PC-3 (cell line): ENCODE measurements at regions not wholly inside any gene's neighbourhood (a gene's known extent, or its start where the extent isn't known, plus 50 kb on each side); places are given as distances from the start of the nearest gene placed in this dataset.

Experiments used
- ATAC-seq: fragments of 200-7000 bp; cut with Tn5 transposase; 2 replicates; pipeline ENCODE4 v1.9.1; 2020; ENCODE audit warnings: mild to moderate bottlenecking, moderate library complexity
- BruUV-seq: library from RNA; stranded (reverse); fragments of 400-500 nt; replicated peaks from 2 replicates; lab custom pipeline; 2021; lab: Mats Ljungman, UMichigan
- CTCF ChIA-PET: fragments of 300-600 bp; sonication (Branson Sonifier 250); formaldehyde crosslinking; loops from one replicate; lab custom pipeline; 2022; ENCODE audit warnings: antibody characterized with exemption; lab: Charles Lee
- POLR2A ChIA-PET: fragments of 300-600 bp; sonication (Branson Sonifier 250); formaldehyde crosslinking; loops from one replicate; lab custom pipeline; 2022; ENCODE audit warnings: antibody characterized with exemption; ENCODE audit not compliant: unreplicated experiment; lab: Charles Lee
- DNase-seq: peaks from one replicate; pipeline ENCODE4 v3.0.0-alpha.2; 2015
- H2AFZ ChIP-seq: fragments of 300-600 bp; sonication (generic); 2 replicates; pipeline ENCODE4 v1.6.0; 2016; ENCODE audit warnings: antibody characterized with exemption, low read length
- H3F3A ChIP-seq: fragments of 300-600 bp; sonication (generic); one replicate; pipeline ENCODE4 v1.6.0; 2017; ENCODE audit warnings: antibody characterized with exemption, low read length, control low read depth, mild to moderate bottlenecking; ENCODE audit not compliant: unreplicated experiment
- H3K27ac ChIP-seq: fragments of 300-600 bp; sonication (generic); 2 replicates; pipeline ENCODE4 v1.5.1; 2016; ENCODE audit warnings: mild to moderate bottlenecking, low read length
- H3K27me3 ChIP-seq: fragments of 300-600 bp; sonication (generic); 2 replicates; pipeline ENCODE4 v1.6.1; 2016; ENCODE audit warnings: low read length, mixed read lengths
- H3K36me3 ChIP-seq: fragments of 300-600 bp; sonication (generic); 2 replicates; pipeline ENCODE4 v1.6.1; 2016; ENCODE audit warnings: low read depth, mixed run types, low read length, mixed read lengths
- H3K4me1 ChIP-seq: fragments of 300-600 bp; sonication (generic); 2 replicates; pipeline ENCODE4 v1.5.1; 2016; ENCODE audit warnings: low read length; ENCODE audit not compliant: insufficient read depth
- H3K4me2 ChIP-seq: fragments of 300-600 bp; sonication (generic); 2 replicates; pipeline ENCODE4 v1.6.0; 2016; ENCODE audit warnings: low read length
- H3K4me3 ChIP-seq: fragments of 300-600 bp; sonication (generic); 2 replicates; pipeline ENCODE4 v1.5.1; 2016; ENCODE audit warnings: mild to moderate bottlenecking, low read length, mixed read lengths
- H3K79me2 ChIP-seq: fragments of 300-600 bp; sonication (generic); 2 replicates; pipeline ENCODE4 v1.6.1; 2017; ENCODE audit warnings: low read length, mixed read lengths
- H3K9ac ChIP-seq: fragments of 300-600 bp; sonication (generic); 2 replicates; pipeline ENCODE4 v1.6.0; 2016; ENCODE audit warnings: mild to moderate bottlenecking, low read length
- H3K9me2 ChIP-seq: fragments of 300-600 bp; sonication (generic); replicated peaks from 2 replicates; pipeline ENCODE4 v1.6.1; 2016; ENCODE audit warnings: mixed run types, low read length, mixed read lengths
- H3K9me3 ChIP-seq: fragments of 300-600 bp; sonication (generic); 2 replicates; pipeline ENCODE4 v1.6.1; 2016; ENCODE audit warnings: low read length, mixed read lengths
- H4K20me1 ChIP-seq: fragments of 300-600 bp; sonication (generic); 2 replicates; pipeline ENCODE4 v1.6.1; 2016; ENCODE audit warnings: low read length, mixed read lengths
- EZH2 ChIP-seq: fragments of 300-600 bp; sonication (generic); IDR thresholded peaks from one replicate; pipeline ENCODE4 v1.6.1; 2017; ENCODE audit warnings: antibody characterized with exemption, mild to moderate bottlenecking, low read length; ENCODE audit not compliant: unreplicated experiment
- EZH2phosphoT487 ChIP-seq: fragments of 300-600 bp; sonication (generic); IDR thresholded peaks from 2 replicates; pipeline ENCODE4 v1.6.1; 2018; ENCODE audit warnings: mild to moderate bottlenecking, antibody characterized with exemption, low read length, borderline replicate concordance
- intact Hi-C: fragments of 100-400 bp; cut with micrococcal nuclease; formaldehyde crosslinking; loops from 2 replicates; pipeline ENCODE4 v1.9.0; 2023
- TF ChIP-seq, protein P1 (sequence below): fragments of 300-600 bp; sonication (generic); conservative IDR thresholded peaks from 2 replicates; pipeline ENCODE4 v1.5.1; 2017; ENCODE audit warnings: antibody characterized with exemption, low read depth, mild to moderate bottlenecking, low read length

DNA sequence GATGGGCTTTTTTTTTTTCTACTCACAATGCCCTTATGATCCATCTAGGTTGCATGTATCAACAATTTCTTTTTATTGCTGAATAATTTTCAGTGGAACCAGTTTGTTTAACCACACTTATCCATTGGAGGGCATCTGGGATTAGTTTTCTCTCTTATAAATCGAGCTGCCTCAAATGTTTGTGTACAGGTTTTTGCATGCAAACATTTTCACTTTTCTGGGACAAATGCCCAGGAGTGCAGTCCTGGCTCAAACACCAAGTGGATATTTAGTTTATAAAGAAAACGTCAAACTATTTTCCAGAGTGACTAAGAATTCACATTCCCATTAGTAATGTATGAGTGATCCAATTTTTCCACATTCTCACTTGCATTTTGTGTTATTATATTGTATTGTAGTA is 313.4 kb downstream of the CXCL12 start:
- no peak overlapping the region for H2AFZ ChIP-seq
- H3K27me3 ChIP-seq, result peaks cover 3% of the 10 kb centered on the region; the same call in 1 of the 2 replicates
- no peak overlapping the region for H3K4me3 ChIP-seq
- DNase-seq, result no peak
- no peak overlapping the region for H3K27ac ChIP-seq
- intact Hi-C loops, result no loop called here
- H3K79me2 ChIP-seq, result no peaks in the 10 kb centered on the region
- no peaks in the 10 kb centered on the region for H3K4me1 ChIP-seq
- no peaks in the 10 kb centered on the region for H3K9me2 ChIP-seq
- no peaks in the 10 kb centered on the region for H3F3A ChIP-seq
- BruUV-seq, result no TSS peak
- H3K9ac ChIP-seq, result no peak overlapping the region
- H4K20me1 ChIP-seq, result no peaks in the 10 kb centered on the region
- ChIA-PET POLR2A (no interaction called here), CTCF (no interaction called here)
- H3K36me3 ChIP-seq, result no peaks in the 10 kb centered on the region
- TF ChIP-seq EZH2phosphoT487, result no peak
- TF ChIP-seq, protein P1, sequence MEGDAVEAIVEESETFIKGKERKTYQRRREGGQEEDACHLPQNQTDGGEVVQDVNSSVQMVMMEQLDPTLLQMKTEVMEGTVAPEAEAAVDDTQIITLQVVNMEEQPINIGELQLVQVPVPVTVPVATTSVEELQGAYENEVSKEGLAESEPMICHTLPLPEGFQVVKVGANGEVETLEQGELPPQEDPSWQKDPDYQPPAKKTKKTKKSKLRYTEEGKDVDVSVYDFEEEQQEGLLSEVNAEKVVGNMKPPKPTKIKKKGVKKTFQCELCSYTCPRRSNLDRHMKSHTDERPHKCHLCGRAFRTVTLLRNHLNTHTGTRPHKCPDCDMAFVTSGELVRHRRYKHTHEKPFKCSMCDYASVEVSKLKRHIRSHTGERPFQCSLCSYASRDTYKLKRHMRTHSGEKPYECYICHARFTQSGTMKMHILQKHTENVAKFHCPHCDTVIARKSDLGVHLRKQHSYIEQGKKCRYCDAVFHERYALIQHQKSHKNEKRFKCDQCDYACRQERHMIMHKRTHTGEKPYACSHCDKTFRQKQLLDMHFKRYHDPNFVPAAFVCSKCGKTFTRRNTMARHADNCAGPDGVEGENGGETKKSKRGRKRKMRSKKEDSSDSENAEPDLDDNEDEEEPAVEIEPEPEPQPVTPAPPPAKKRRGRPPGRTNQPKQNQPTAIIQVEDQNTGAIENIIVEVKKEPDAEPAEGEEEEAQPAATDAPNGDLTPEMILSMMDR, result no peak
- no peak for TF ChIP-seq EZH2
- H3K9me3 ChIP-seq, result peaks cover 17% of the 10 kb centered on the region; the same call in 1 of the 2 replicates
- no peak overlapping the region for H3K4me2 ChIP-seq
- no peak for ATAC-seq

DNA sequence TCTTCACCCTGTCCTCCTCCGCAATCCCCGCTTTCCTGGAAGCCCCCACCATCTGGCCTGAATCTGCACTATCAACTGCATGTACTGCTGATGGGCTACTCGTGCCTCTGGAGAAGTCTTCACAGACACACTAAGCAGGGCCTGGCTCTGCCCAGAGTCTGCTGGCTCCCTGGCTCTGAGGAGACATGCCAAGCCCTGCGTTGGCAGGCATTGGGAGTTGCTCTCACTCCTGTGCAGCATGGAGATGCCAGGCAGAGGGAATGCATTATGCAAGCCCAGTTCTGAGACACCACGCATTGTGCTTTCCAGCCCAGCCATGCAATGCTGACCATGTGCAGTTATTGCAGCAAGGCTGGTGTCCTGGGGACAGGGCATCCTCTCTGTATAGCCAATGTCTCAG is 314.6 kb downstream of the CXCL12 start:
- no peak overlapping the region for H3K4me3 ChIP-seq
- no TSS peak for BruUV-seq
- TF ChIP-seq, protein P1, result no peak
- no peak for TF ChIP-seq EZH2phosphoT487
- no peak for TF ChIP-seq EZH2
- POLR2A ChIA-PET, result no interaction called here
- H3F3A ChIP-seq, result no peaks in the 10 kb centered on the region
- peaks cover 14% of the 10 kb centered on the region; the same call in 1 of the 2 replicates for H3K9me3 ChIP-seq
- intact Hi-C loops, result no loop called here
- H2AFZ ChIP-seq, result no peak overlapping the region
- DNase-seq (no peak), ATAC-seq (no peak)
- H3K79me2 ChIP-seq, result no peaks in the 10 kb centered on the region
- H3K27me3 ChIP-seq, result peaks cover 3% of the 10 kb centered on the region; the same call in 1 of the 2 replicates
- H3K9ac ChIP-seq, result no peak overlapping the region
- no peaks in the 10 kb centered on the region for H4K20me1 ChIP-seq
- no peaks in the 10 kb centered on the region for H3K36me3 ChIP-seq
- no peak overlapping the region for H3K4me2 ChIP-seq
- CTCF ChIA-PET, result no interaction called here
- H3K27ac ChIP-seq, result no peak overlapping the region
- no peaks in the 10 kb centered on the region for H3K4me1 ChIP-seq
- no peaks in the 10 kb centered on the region for H3K9me2 ChIP-seq

DNA sequence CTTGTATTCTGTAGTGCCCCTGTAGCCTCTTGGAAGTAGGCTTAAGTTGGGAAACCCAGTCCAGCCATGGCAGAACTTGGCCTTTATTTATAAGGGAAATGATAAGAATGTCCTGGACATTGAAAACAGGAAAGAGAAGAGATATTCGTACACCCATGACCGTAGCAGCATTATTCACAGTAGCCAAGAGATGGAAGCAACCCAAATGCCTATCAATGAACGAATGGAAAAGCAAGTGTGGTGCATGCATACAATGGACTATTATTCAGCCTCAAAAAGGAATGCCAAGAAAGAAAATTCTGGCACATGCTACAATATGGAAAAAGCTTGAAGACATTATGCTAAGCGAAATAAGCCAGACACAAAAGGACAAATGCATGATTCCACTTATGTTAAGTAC is 315.3 kb downstream of the CXCL12 start:
- Histone ChIP-seq H3K27me3 (peaks cover 3% of the 10 kb centered on the region; the same call in 1 of the 2 replicates), H3K27ac (no peak overlapping the region), H3K79me2 (no peaks in the 10 kb centered on the region), H3K9me2 (no peaks in the 10 kb centered on the region), H2AFZ (no peak overlapping the region), H3K4me2 (no peak overlapping the region), H3K36me3 (no peaks in the 10 kb centered on the region), H3K9ac (no peak overlapping the region), H3K4me3 (no peak overlapping the region), H3F3A (no peaks in the 10 kb centered on the region), H3K4me1 (no peaks in the 10 kb centered on the region), H4K20me1 (no peaks in the 10 kb centered on the region), H3K9me3 (peaks cover 11% of the 10 kb centered on the region; the same call in 1 of the 2 replicates)
- CTCF ChIA-PET, result no interaction called here
- no peak for DNase-seq
- TF ChIP-seq EZH2 (no peak), EZH2phosphoT487 (no peak)
- TF ChIP-seq, protein P1, result no peak
- POLR2A ChIA-PET, result no interaction called here
- intact Hi-C loops, result no loop called here
- no TSS peak for BruUV-seq
- no peak for ATAC-seq
